Fibroblast of lung (primary cell): ENCODE measurements at regions not wholly inside any gene's neighbourhood (a gene's known extent, or its start where the extent isn't known, plus 50 kb on each side); places are given as distances from the start of the nearest gene placed in this dataset.

ENCODE experiments used
- DNase-seq, 2 donors: peaks; one replicate each; pipeline versions ENCODE4 v3.0.0 to v3.0.0-alpha.2; 2010; ENCODE audit warnings: low read depth in 2 of 2
- H2AFZ ChIP-seq: 2 replicates; pipeline ENCODE4 v1.5.1; 2012; ENCODE audit warnings: low read length, control low read depth, inconsistent platforms
- H3K27ac ChIP-seq: 2 replicates; pipeline ENCODE4 v1.5.1; 2011; ENCODE audit warnings: low read length, control low read depth; ENCODE audit not compliant: insufficient read depth
- H3K27me3 ChIP-seq: 2 replicates; pipeline ENCODE4 v1.5.1; 2011; ENCODE audit warnings: mild to moderate bottlenecking, low read length; ENCODE audit not compliant: control insufficient read depth, insufficient read depth
- H3K36me3 ChIP-seq: 2 replicates; pipeline ENCODE4 v1.5.1; 2011; ENCODE audit warnings: low read length; ENCODE audit not compliant: control insufficient read depth, insufficient read depth
- H3K4me1 ChIP-seq: 2 replicates; pipeline ENCODE4 v1.5.1; 2011; ENCODE audit warnings: low read length; ENCODE audit not compliant: control insufficient read depth, insufficient read depth; ENCODE audit errors: extremely low read depth
- H3K4me2 ChIP-seq: 2 replicates; pipeline ENCODE4 v1.5.1; 2011; ENCODE audit warnings: low read length, control low read depth; ENCODE audit not compliant: insufficient read depth; ENCODE audit errors: extremely low read depth
- H3K4me3 ChIP-seq, 4 experiments: fragments of 200-600 bp in 1 of 4; sonication (generic) in 1 of 4; replicated peaks in 1 of 4; 2 replicates each; pipeline ENCODE4 v1.5.1; 2011 to 2016; ENCODE audit warnings: low read length in 4 of 4, low read depth in 3 of 4, mild to moderate bottlenecking in 3 of 4, control low read depth in 2 of 4, inconsistent platforms in 1 of 4, mixed read lengths in 1 of 4; ENCODE audit not compliant: insufficient read depth in 1 of 4; ENCODE audit errors: control extremely low read depth in 1 of 4
- H3K79me2 ChIP-seq: 2 replicates; pipeline ENCODE4 v1.5.1; 2012; ENCODE audit warnings: mild to moderate bottlenecking, low read length, inconsistent platforms; ENCODE audit not compliant: control insufficient read depth, insufficient read depth
- H3K9ac ChIP-seq: 2 replicates; pipeline ENCODE4 v1.5.1; 2011; ENCODE audit warnings: mild to moderate bottlenecking, low read length, control low read depth; ENCODE audit not compliant: insufficient read depth
- H3K9me3 ChIP-seq: 2 replicates; pipeline ENCODE4 v1.5.1; 2012; ENCODE audit warnings: low read depth, low read length; ENCODE audit not compliant: control insufficient read depth, insufficient read depth
- H4K20me1 ChIP-seq: 2 replicates; pipeline ENCODE4 v1.5.1; 2011; ENCODE audit warnings: low read length; ENCODE audit not compliant: control insufficient read depth, insufficient read depth; ENCODE audit errors: extremely low read depth
- CTCF ChIP-seq, 2 donors: IDR thresholded peaks in 1 of 2; conservative IDR thresholded peaks in 1 of 2; 1 replicate in 1 of 2; 2 replicates in 1 of 2; pipeline ENCODE4 v1.5.1; 2011 to 2012; ENCODE audit warnings: low read length in 2 of 2, control low read depth in 1 of 2, inconsistent platforms in 1 of 2, low read depth in 1 of 2, mild to moderate bottlenecking in 1 of 2
- EZH2 ChIP-seq: IDR thresholded peaks from 2 replicates; pipeline ENCODE4 v1.5.1; 2012; ENCODE audit warnings: low read length, control low read depth, mild to moderate bottlenecking; ENCODE audit errors: missing control alignments

- no peaks in the 10 kb centered on the region for H3K36me3 ChIP-seq
- no peak overlapping the region for H2AFZ ChIP-seq
- no peak overlapping the region for H3K4me2 ChIP-seq
- DNase-seq, result no peak
- H3K4me3 ChIP-seq, result no peak overlapping the region
- H3K79me2 ChIP-seq, result no peaks in the 10 kb centered on the region
- no peaks in the 10 kb centered on the region for H3K4me1 ChIP-seq
- no peak overlapping the region for H3K27ac ChIP-seq
- H4K20me1 ChIP-seq, result no peaks in the 10 kb centered on the region
- no peak overlapping the region for H3K9ac ChIP-seq
- H3K27me3 ChIP-seq, result no peaks in the 10 kb centered on the region
- H3K9me3 ChIP-seq, result no peaks in the 10 kb centered on the region
- TF ChIP-seq CTCF (conservative IDR thresholded peaks at IDR 0.05 in 1 of 2, IDR thresholded peaks at IDR 0.05 in 1 of 2; ENCODE audit: low read depth in 1 of 2, low read length in 2 of 2) (no peak), EZH2 (no peak)
Observed at GRCh38 chr22:47398921-47399790, 636.7 kb downstream of the TBC1D22A start.

- no peak for DNase-seq
Observed at GRCh38 chr22:47398491-47398890, 636.0 kb downstream of the TBC1D22A start.

GRCh38 chr22:47397673-47398072 is 635.2 kb downstream of the TBC1D22A start:
- H2AFZ ChIP-seq, result no peak overlapping the region
- TF ChIP-seq EZH2, result no peak
- no peak for TF ChIP-seq CTCF (conservative IDR thresholded peaks at IDR 0.05 in 1 of 2, IDR thresholded peaks at IDR 0.05 in 1 of 2; ENCODE audit: low read depth in 1 of 2, low read length in 2 of 2)
- H3K4me3 ChIP-seq, result no peak overlapping the region
- no peaks in the 10 kb centered on the region for H3K4me1 ChIP-seq
- no peak overlapping the region for H3K4me2 ChIP-seq
- no peaks in the 10 kb centered on the region for H3K9me3 ChIP-seq
- no peaks in the 10 kb centered on the region for H4K20me1 ChIP-seq
- DNase-seq, result no peak
- H3K9ac ChIP-seq, result no peak overlapping the region
- H3K79me2 ChIP-seq, result no peaks in the 10 kb centered on the region
- H3K27me3 ChIP-seq, result no peaks in the 10 kb centered on the region
- no peak overlapping the region for H3K27ac ChIP-seq
- no peaks in the 10 kb centered on the region for H3K36me3 ChIP-seq

More at GRCh38 chr22:47398491-47398890, 636.0 kb downstream of the TBC1D22A start:
- Histone ChIP-seq H3K9me3 (no peaks in the 10 kb centered on the region), H3K4me1 (no peaks in the 10 kb centered on the region), H3K36me3 (no peaks in the 10 kb centered on the region), H3K9ac (no peak overlapping the region), H3K4me2 (no peak overlapping the region), H3K27me3 (no peaks in the 10 kb centered on the region), H2AFZ (no peak overlapping the region), H3K79me2 (no peaks in the 10 kb centered on the region), H4K20me1 (no peaks in the 10 kb centered on the region), H3K4me3 (no peak overlapping the region), H3K27ac (no peak overlapping the region)
- TF ChIP-seq EZH2 (no peak), CTCF (conservative IDR thresholded peaks at IDR 0.05 in 1 of 2, IDR thresholded peaks at IDR 0.05 in 1 of 2; ENCODE audit: low read depth in 1 of 2, low read length in 2 of 2) (no peak)
